ENCODE measurements at regions not wholly inside any gene's neighbourhood (a gene's known extent, or its start where the extent isn't known, plus 50 kb on each side); places are given as distances from the start of the nearest gene placed in this dataset.

DNA sequence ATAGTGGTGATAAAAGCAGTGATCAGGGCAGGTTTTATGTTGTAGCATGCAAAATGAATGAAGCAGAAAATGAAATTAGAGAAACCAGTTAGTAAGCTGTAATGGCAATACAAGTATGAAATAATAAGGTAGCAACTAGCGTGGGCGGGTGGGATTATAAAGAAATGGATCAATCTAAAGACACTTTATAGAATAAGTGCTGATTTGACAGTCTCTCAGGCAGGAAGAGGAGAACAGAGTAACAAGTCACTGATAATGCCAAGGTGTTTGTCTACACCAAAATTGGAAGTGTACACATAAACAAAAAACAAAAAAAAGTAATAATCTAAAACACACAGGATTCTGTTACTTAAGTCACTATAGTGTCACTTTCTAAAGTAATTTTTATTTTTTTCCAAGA is 51.0 kb upstream of the PCBP1 start:
- H3K4me3 Mint-ChIP-seq: no peak overlapping the region
- ChIA-PET CTCF (no interaction called here), POLR2A (interaction anchor here (0.6 kb wide), 1 partner anchor 88 kb away, joined by 4 read pairs; no protein-coding TSS in a partner anchor)
- H3K4me1 Mint-ChIP-seq: no peaks in the 10 kb centered on the region
- no peak for DNase-seq
- peaks cover 8% of the 10 kb centered on the region for H3K36me3 Mint-ChIP-seq (ENCODE audit: low read depth)
- TF ChIP-seq, protein P1, sequence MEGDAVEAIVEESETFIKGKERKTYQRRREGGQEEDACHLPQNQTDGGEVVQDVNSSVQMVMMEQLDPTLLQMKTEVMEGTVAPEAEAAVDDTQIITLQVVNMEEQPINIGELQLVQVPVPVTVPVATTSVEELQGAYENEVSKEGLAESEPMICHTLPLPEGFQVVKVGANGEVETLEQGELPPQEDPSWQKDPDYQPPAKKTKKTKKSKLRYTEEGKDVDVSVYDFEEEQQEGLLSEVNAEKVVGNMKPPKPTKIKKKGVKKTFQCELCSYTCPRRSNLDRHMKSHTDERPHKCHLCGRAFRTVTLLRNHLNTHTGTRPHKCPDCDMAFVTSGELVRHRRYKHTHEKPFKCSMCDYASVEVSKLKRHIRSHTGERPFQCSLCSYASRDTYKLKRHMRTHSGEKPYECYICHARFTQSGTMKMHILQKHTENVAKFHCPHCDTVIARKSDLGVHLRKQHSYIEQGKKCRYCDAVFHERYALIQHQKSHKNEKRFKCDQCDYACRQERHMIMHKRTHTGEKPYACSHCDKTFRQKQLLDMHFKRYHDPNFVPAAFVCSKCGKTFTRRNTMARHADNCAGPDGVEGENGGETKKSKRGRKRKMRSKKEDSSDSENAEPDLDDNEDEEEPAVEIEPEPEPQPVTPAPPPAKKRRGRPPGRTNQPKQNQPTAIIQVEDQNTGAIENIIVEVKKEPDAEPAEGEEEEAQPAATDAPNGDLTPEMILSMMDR (IDR thresholded peaks at IDR 0.05): no peak
- no peak overlapping the region for H3K27ac Mint-ChIP-seq
- H3K27me3 Mint-ChIP-seq: no peaks in the 10 kb centered on the region
- intact Hi-C loops (cut with micrococcal nuclease): no loop called here
- no peak for ATAC-seq (ENCODE audit: low read depth)
- no peaks in the 10 kb centered on the region for H3K9me3 Mint-ChIP-seq

DNA sequence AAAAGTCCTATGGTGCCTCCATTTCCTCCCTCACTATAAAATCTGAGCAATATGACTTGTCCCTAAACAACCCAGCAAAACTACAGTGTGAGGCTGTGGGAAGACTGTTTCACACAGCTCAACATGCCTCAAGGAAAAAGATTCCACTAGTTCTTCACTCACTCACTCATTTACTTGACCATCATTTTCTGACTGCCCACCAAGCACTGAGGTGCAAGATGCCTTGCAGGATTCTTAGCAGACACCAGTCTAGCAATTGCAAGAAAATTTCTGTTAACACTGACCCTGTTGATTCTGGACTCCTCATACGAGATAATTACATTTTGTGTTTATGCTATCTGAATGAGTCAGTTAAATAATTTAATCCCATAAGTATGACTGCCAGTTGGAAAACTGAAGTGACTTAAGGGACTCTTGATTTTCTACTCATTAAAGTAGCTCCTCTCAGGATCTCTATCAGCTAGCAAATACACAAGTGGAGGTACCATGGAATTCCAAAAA is 51.9 kb upstream of the PCBP1 start:
- ChIA-PET POLR2A (no interaction called here), CTCF (interaction anchor here (0.6 kb wide), 1 partner anchor 17 kb away, joined by 6 read pairs; no protein-coding TSS in a partner anchor)
- no peak overlapping the region for H3K27ac Mint-ChIP-seq
- H3K4me3 Mint-ChIP-seq: no peak overlapping the region
- TF ChIP-seq, protein P1 (IDR thresholded peaks at IDR 0.05): no peak
- H3K4me1 Mint-ChIP-seq: no peaks in the 10 kb centered on the region
- ATAC-seq (ENCODE audit: low read depth) (no peak), DNase-seq (no peak)
- H3K27me3 Mint-ChIP-seq: no peaks in the 10 kb centered on the region
- H3K36me3 Mint-ChIP-seq (ENCODE audit: low read depth): peaks cover 14% of the 10 kb centered on the region
- intact Hi-C loops (cut with micrococcal nuclease): no loop called here
- no peaks in the 10 kb centered on the region for H3K9me3 Mint-ChIP-seq

DNA sequence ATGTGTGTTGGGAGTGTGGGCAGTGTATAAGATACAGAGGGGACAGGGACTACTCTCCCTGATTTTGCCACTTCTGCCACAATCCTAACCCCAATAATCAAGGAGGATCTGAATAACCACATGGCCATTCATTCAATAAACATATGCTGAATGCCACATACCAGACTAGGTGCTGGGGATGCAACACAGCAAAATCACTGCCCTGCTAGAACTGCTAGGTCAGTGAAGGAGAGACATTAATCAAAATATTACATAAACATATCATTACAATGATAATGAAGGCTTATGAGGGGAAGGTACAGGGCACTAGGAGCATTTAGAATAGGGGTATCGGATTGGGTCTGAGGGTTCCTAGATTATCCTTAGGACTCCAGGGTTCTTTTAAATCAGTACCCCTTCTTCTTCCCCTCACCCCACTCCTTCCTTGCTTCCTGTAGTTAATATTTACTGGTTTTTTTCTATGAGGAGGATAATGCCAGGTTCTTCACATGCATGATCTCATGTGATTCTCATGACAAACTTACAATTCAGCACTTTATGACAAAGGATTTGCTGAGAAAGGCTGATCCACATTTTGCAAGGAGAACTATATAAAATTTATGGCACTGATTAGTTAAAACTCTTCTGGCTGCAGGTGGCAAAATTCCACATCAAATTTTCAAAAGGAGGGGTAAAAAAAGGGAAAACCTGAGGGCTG is 56.4 kb upstream of the PCBP1 start:
- peaks cover 14% of the 10 kb centered on the region for H3K36me3 Mint-ChIP-seq (ENCODE audit: low read depth)
- H3K27ac Mint-ChIP-seq: no peak overlapping the region

DNA sequence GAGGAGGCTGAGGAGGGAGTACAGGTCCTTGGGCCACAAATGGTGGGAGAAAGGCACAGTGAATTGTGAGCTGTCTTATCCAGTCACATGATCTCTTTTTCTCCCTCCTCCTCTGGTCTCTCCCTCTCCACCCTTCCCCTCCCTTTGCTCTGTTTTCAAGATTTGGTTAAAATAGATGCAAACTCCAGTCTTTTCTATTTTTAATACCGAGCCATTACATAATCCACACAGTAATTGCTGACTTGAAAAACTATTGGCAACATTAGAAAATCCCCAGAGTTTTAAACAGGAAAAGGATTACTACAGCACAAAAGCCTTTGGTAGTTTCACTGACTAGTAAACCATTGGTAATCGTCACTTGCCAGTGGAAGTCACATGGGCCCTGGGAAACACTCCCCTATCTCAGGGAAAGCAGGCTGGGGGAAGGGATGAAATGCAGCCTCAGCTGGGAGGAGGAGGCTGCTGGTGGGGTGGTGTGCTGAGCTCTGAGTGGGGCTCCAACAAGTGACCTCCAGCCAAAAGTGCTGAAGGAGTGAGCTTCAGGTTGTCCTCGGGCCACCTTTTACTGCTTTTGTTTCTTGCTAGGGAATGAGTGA is 57.4 kb upstream of the PCBP1 start:
- no peak overlapping the region for H3K27ac Mint-ChIP-seq
- no peaks in the 10 kb centered on the region for H3K9me3 Mint-ChIP-seq
- intact Hi-C loops (cut with micrococcal nuclease): no loop called here
- no peak overlapping the region for H3K4me3 Mint-ChIP-seq
- ChIA-PET CTCF (no interaction called here), POLR2A (interaction anchor here (0.6 kb wide), 1 partner anchor 289 kb away, joined by 4 read pairs; no protein-coding TSS in a partner anchor)
- H3K4me1 Mint-ChIP-seq: no peaks in the 10 kb centered on the region
- H3K27me3 Mint-ChIP-seq: no peaks in the 10 kb centered on the region
- peaks cover 14% of the 10 kb centered on the region for H3K36me3 Mint-ChIP-seq (ENCODE audit: low read depth)
- DNase-seq: no peak
- no peak for ATAC-seq (ENCODE audit: low read depth)
- TF ChIP-seq, protein P1 (IDR thresholded peaks at IDR 0.05): no peak

More for the DNA sequence above, 56.4 kb upstream of the PCBP1 start:
- Mint-ChIP-seq H3K4me3 (no peak overlapping the region), H3K4me1 (no peaks in the 10 kb centered on the region), H3K9me3 (no peaks in the 10 kb centered on the region), H3K27me3 (no peaks in the 10 kb centered on the region)
- POLR2A ChIA-PET: no interaction called here
- TF ChIP-seq, protein P1 (IDR thresholded peaks at IDR 0.05): no peak
- DNase-seq (no peak), ATAC-seq (ENCODE audit: low read depth) (no peak)
- CTCF ChIA-PET: no interaction called here
- intact Hi-C loops (cut with micrococcal nuclease): no loop called here

DNA sequence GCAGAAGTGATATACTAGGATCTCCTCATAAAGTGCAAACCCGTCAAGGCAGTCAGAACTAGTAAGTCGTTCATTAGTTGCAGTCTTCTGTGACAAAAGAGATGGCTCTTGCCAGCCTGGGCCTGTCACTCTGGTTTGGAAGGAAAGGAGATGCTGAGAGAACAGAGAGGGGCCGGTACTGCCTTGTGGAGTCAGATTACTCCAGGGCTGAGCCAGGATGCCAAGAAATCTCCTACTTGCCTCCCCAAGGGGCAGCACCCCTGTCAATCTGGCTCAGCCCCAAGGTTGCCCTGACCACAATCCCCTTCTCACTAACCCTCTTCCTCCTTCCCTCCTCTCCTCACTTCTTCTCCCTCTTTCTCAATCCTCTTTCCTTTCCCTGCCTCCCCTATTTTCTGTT is 62.9 kb upstream of the ASPRV1 start:
- peaks cover 3% of the 10 kb centered on the region for H3K36me3 Mint-ChIP-seq (ENCODE audit: low read depth)
- ChIA-PET CTCF (no interaction called here), POLR2A (interaction anchor here (0.8 kb wide), 1 partner anchor 951 kb away, joined by 5 read pairs; no protein-coding TSS in a partner anchor)
- intact Hi-C loops (cut with micrococcal nuclease): no loop called here
- H3K9me3 Mint-ChIP-seq: no peaks in the 10 kb centered on the region
- no peaks in the 10 kb centered on the region for H3K4me1 Mint-ChIP-seq
- TF ChIP-seq, protein P1 (IDR thresholded peaks at IDR 0.05): no peak
- no peak overlapping the region for H3K27ac Mint-ChIP-seq
- ATAC-seq (ENCODE audit: low read depth): no peak
- DNase-seq: no peak
- H3K4me3 Mint-ChIP-seq: no peak overlapping the region
- no peaks in the 10 kb centered on the region for H3K27me3 Mint-ChIP-seq
